GM20000 (cell line): ENCODE measurements at regions not wholly inside any gene's neighbourhood (a gene's known extent, or its start where the extent isn't known, plus 50 kb on each side); places are given as distances from the start of the nearest gene placed in this dataset.
"Not testable (repeated sequence)": the region's sequence is repeated elsewhere in the genome, so short reads cannot be mapped to it uniquely, and the experiment has no call there.

Experiments used
- DNase-seq: peaks from one replicate; pipeline ENCODE4 v3.0.0; 2012; ENCODE audit warnings: low spot score
- TF ChIP-seq, protein P1 (sequence below): IDR thresholded peaks from 2 replicates; pipeline ENCODE4 v1.5.1; 2012; ENCODE audit warnings: mild to moderate bottlenecking, control low read depth; ENCODE audit errors: extremely low read depth, missing control alignments

DNA sequence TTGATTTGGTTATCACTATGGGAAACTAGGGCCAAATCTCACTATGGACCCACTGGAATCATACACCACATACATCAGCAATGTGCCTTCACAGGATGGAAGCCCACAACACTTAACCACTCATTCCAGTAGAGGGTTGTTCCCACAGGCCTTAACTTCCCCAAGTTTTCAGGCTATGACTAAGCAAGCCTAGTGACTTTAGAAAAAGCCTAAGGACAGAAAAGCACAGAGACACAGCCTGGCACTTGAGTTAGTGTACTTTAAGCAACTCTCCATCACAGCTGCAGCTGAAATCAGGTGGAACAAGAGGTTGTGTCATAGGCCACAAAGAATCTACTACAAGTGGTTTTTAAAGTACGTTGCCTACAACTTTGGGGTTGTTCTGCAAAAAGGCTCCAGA, 128.7 kb downstream of the LRRN1 start:
- TF ChIP-seq, protein P1, sequence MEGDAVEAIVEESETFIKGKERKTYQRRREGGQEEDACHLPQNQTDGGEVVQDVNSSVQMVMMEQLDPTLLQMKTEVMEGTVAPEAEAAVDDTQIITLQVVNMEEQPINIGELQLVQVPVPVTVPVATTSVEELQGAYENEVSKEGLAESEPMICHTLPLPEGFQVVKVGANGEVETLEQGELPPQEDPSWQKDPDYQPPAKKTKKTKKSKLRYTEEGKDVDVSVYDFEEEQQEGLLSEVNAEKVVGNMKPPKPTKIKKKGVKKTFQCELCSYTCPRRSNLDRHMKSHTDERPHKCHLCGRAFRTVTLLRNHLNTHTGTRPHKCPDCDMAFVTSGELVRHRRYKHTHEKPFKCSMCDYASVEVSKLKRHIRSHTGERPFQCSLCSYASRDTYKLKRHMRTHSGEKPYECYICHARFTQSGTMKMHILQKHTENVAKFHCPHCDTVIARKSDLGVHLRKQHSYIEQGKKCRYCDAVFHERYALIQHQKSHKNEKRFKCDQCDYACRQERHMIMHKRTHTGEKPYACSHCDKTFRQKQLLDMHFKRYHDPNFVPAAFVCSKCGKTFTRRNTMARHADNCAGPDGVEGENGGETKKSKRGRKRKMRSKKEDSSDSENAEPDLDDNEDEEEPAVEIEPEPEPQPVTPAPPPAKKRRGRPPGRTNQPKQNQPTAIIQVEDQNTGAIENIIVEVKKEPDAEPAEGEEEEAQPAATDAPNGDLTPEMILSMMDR = no peak
- no peak for DNase-seq

DNA sequence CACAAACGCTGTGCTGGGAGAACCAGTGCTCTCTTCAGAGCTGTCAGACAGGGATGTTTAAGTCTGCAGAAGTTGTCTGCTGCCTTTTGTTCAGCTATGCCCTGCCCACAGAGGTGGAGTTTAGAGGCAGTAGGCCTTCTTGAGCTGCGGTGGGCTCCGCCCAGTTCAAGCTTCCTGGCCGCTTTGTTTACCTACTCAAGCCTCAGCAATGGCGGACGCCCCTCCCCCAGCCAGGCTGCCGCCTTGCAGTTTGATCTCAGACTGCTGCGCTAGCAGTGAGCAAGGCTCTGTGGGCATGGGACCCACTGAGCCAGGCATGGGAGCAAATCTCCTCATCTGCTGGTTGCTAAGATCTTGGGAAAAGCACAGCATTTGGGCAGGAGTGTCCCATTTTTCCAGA, 142.1 kb downstream of the LRRN1 start:
- not testable (repeated sequence) for DNase-seq

DNA sequence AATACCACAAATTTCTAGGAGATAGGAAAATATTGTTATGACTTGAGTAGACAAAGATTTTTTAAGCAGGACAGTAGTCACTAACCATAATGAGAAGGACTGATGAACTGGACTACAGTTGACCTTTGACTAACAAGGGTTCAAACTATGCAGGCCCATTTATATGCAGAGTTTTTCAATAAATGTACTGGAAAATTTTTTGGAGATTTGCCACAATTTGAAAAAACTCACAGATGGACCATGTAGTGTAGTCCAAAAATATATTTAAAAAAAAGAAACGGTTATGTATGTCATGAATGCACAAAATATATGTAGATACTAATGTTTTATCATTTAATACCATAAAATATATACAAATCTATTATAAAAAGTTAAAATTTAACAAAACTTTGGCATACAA, 151.8 kb downstream of the LRRN1 start:
- TF ChIP-seq, protein P1 = no peak
- no peak for DNase-seq

DNA sequence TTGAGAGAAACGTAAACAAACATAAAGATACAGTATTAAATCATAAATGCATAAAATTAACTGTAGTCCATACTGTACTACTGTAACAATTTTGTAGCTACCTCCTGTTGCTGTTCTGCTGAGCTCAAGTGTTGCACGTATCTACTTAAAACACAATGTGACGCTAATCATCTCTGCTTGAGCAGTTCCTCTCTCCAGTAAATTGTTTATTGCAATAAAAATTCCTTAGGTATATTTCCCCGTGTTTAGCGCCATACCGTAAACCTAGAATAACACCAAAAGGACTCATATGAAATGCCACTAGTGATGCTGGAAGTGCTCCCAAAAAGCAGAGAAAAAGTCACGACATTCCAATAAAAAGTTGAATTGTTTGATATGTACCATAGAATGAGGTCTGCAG, 152.3 kb downstream of the LRRN1 start:
- no peak for DNase-seq
- TF ChIP-seq, protein P1 = no peak

DNA sequence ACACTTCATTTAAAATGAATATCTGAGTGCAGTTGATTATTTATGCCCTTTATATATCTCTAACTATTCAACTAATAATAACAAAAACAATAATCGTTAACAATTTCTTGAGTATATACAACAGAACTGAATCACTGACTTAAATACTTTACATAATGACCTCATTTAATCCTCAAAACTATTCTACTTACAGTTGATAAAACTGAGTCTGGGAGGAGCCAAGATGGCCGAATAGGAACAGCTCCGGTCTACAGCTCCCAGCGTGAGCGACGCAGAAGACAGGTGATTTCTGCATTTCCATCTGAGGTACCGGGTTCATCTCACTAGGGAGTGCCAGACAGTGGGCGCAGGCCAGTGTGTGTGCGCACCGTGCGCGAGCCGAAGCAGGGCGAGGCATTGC, 163.6 kb downstream of the LRRN1 start:
- DNase-seq = not testable (repeated sequence)

DNA sequence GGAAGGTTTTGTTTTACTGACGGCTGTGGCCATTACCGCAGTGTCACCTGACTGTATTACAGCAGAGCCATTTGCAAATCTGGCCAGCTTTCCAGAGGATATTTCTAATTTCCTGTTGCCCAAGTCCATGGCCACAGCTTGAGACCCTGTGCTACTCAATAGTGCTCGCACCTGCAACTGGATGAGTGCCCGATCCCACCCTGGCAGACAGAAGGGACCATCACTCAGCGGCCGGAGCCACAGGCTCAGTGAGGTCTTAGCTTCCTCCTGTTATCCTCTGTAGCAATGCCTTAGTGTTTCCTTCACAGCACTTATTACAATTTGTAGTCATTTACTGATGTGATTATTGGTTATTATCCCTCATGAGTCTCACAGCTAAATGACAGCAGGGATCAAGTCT, 184.8 kb downstream of the LRRN1 start:
- DNase-seq = no peak
- TF ChIP-seq, protein P1 = no peak

DNA sequence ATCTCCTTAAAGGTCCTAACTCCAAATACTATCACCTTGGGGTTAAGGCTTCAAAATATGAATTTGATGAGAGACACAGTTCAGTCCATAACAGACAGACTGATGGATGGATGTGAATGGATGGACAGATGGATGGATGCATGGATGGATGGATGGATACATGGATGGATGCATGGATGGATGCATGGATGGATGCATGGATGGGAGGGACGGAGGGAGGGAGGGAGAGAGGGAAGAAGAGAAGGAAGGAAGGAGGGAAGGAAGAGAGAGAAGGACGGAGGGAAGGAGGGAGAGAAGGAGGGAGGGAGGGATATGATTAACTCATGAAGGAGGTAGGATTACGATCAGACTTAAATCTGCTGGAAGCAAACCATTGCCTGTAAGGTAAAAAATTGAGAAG, 192.4 kb downstream of the LRRN1 start:
- TF ChIP-seq, protein P1 = no peak
- DNase-seq = no peak

DNA sequence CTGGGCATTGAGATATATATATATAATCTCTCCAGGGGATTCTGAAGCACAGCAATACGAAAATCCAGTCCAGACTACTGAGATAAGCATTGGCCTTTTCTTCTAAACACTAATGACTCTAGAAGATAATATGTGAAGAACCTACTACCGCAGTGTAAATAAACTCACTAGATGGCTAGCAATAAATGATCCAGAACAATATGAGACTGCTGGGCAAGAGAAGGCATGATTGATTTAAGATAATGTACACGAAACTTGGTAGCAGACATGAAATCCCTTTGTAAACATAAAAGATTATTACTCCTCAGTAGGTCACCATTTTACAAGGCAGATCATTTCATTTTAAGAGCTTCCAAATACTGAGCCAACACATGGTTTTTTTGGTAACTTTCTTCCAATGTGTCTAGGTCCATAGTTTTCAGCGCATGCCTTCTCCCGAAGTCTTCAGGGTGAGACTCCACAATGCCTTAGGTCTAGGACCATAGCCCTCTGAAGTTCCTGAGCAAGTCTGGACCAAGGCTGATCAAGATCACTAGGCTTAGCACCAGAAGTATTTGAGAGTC, 193.2 kb downstream of the LRRN1 start:
- no peak for DNase-seq
- TF ChIP-seq, protein P1 = no peak
